Stimulated activated memory B cell treated with anti-CD40 and anti-IgM and Interleukin-4, amounts not matched to agents 10 μg/mL and 1 μg/mL and 100 μg/mL, for 72 hours (primary cell): ENCODE measurements at regions not wholly inside any gene's neighbourhood (a gene's known extent, or its start where the extent isn't known, plus 50 kb on each side); places are given as distances from the start of the nearest gene placed in this dataset.
"Not testable (repeated sequence)": the region's sequence is repeated elsewhere in the genome, so short reads cannot be mapped to it uniquely, and the experiment has no call there.

Experiments used
- ATAC-seq: fragments of 150-1000 bp; cut with Tn5 transposase; 2 replicates; pipeline ENCODE4 v1.10.0; 2021
- H3K27ac Mint-ChIP-seq: one replicate; pipeline ENCODE4 v1.8.0; 2022; ENCODE audit warnings: mild to moderate bottlenecking, mixed read lengths
- H3K27me3 Mint-ChIP-seq: one replicate; pipeline ENCODE4 v1.8.0; 2022; ENCODE audit warnings: mixed read lengths
- H3K36me3 Mint-ChIP-seq: one replicate; pipeline ENCODE4 v1.8.0; 2022; ENCODE audit warnings: mixed read lengths
- H3K4me1 Mint-ChIP-seq: one replicate; pipeline ENCODE4 v1.8.0; 2022; ENCODE audit warnings: mixed read lengths
- H3K4me3 Mint-ChIP-seq: one replicate; pipeline ENCODE4 v1.8.0; 2022; ENCODE audit warnings: mild to moderate bottlenecking, moderate library complexity, mixed read lengths
- H3K9me3 Mint-ChIP-seq: one replicate; pipeline ENCODE4 v1.8.0; 2022; ENCODE audit warnings: mixed read lengths

GRCh38 chr1:177891809-177892208, 78.0 kb downstream of the SEC16B start:
- no peak overlapping the region for H3K4me3 Mint-ChIP-seq
- no peaks in the 10 kb centered on the region for H3K36me3 Mint-ChIP-seq
- ATAC-seq, result no peak
- peaks cover 11% of the 10 kb centered on the region for H3K9me3 Mint-ChIP-seq
- H3K27ac Mint-ChIP-seq, result no peak overlapping the region
- no peaks in the 10 kb centered on the region for H3K4me1 Mint-ChIP-seq
- peaks cover 10% of the 10 kb centered on the region for H3K27me3 Mint-ChIP-seq

GRCh38 chr1:177890479-177890878, 79.4 kb downstream of the SEC16B start:
- no peak for ATAC-seq
- H3K27me3 Mint-ChIP-seq, result peaks cover 10% of the 10 kb centered on the region
- no peaks in the 10 kb centered on the region for H3K36me3 Mint-ChIP-seq
- peaks cover 11% of the 10 kb centered on the region for H3K9me3 Mint-ChIP-seq
- no peak overlapping the region for H3K27ac Mint-ChIP-seq
- H3K4me3 Mint-ChIP-seq, result no peak overlapping the region
- H3K4me1 Mint-ChIP-seq, result no peaks in the 10 kb centered on the region

- peaks cover 10% of the 10 kb centered on the region for H3K27me3 Mint-ChIP-seq
- no peaks in the 10 kb centered on the region for H3K4me1 Mint-ChIP-seq
- no peak overlapping the region for H3K27ac Mint-ChIP-seq
- no peak for ATAC-seq
- H3K9me3 Mint-ChIP-seq, result peaks cover 1% of the 10 kb centered on the region
- H3K4me3 Mint-ChIP-seq, result no peak overlapping the region
- H3K36me3 Mint-ChIP-seq, result no peaks in the 10 kb centered on the region
Observed at GRCh38 chr1:177884479-177885021, 85.3 kb downstream of the SEC16B start.

- no peaks in the 10 kb centered on the region for H3K9me3 Mint-ChIP-seq
- H3K27ac Mint-ChIP-seq, result no peak overlapping the region
- peaks cover 10% of the 10 kb centered on the region for H3K27me3 Mint-ChIP-seq
- no peak for ATAC-seq
- H3K36me3 Mint-ChIP-seq, result no peaks in the 10 kb centered on the region
- no peak overlapping the region for H3K4me3 Mint-ChIP-seq
- no peaks in the 10 kb centered on the region for H3K4me1 Mint-ChIP-seq
Observed at GRCh38 chr1:177883581-177883980, 86.3 kb downstream of the SEC16B start.

- no peak for ATAC-seq
- no peak overlapping the region for H3K4me3 Mint-ChIP-seq
- H3K27ac Mint-ChIP-seq, result no peak overlapping the region
- no peaks in the 10 kb centered on the region for H3K27me3 Mint-ChIP-seq
- H3K9me3 Mint-ChIP-seq, result peaks cover 3% of the 10 kb centered on the region
- H3K4me1 Mint-ChIP-seq, result no peaks in the 10 kb centered on the region
- H3K36me3 Mint-ChIP-seq, result no peaks in the 10 kb centered on the region
Observed at GRCh38 chr1:177880339-177880891, 89.4 kb downstream of the SEC16B start.

GRCh38 chr1:177877086-177877485, 92.8 kb downstream of the SEC16B start:
- no peak for ATAC-seq

GRCh38 chr1:177873238-177873637, 96.6 kb downstream of the SEC16B start:
- no peak overlapping the region for H3K4me3 Mint-ChIP-seq
- no peak for ATAC-seq
- H3K9me3 Mint-ChIP-seq, result peaks cover 5% of the 10 kb centered on the region
- no peak overlapping the region for H3K27ac Mint-ChIP-seq
- H3K4me1 Mint-ChIP-seq, result no peaks in the 10 kb centered on the region
- peaks cover 15% of the 10 kb centered on the region for H3K27me3 Mint-ChIP-seq
- H3K36me3 Mint-ChIP-seq, result no peaks in the 10 kb centered on the region

More at GRCh38 chr1:177877086-177877485, 92.8 kb downstream of the SEC16B start:
- no peaks in the 10 kb centered on the region for H3K4me1 Mint-ChIP-seq
- no peak overlapping the region for H3K4me3 Mint-ChIP-seq
- H3K36me3 Mint-ChIP-seq, result no peaks in the 10 kb centered on the region
- H3K9me3 Mint-ChIP-seq, result peaks cover 3% of the 10 kb centered on the region
- no peak overlapping the region for H3K27ac Mint-ChIP-seq
- peaks cover 13% of the 10 kb centered on the region for H3K27me3 Mint-ChIP-seq

- Mint-ChIP-seq H3K36me3 (no peaks in the 10 kb centered on the region), H3K4me3 (no peak overlapping the region), H3K4me1 (no peaks in the 10 kb centered on the region), H3K27ac (no peak overlapping the region), H3K27me3 (peaks cover 15% of the 10 kb centered on the region), H3K9me3 (peaks cover 5% of the 10 kb centered on the region)
- no peak for ATAC-seq
Observed at GRCh38 chr1:177872308-177872900, 97.5 kb downstream of the SEC16B start.

GRCh38 chr1:177871613-177872307, 98.1 kb downstream of the SEC16B start:
- no peak overlapping the region for H3K27ac Mint-ChIP-seq
- peaks cover 3% of the 10 kb centered on the region for H3K9me3 Mint-ChIP-seq
- no peak for ATAC-seq
- no peaks in the 10 kb centered on the region for H3K4me1 Mint-ChIP-seq
- peaks cover 15% of the 10 kb centered on the region for H3K27me3 Mint-ChIP-seq
- no peak overlapping the region for H3K4me3 Mint-ChIP-seq
- H3K36me3 Mint-ChIP-seq, result no peaks in the 10 kb centered on the region

GRCh38 chr1:177869586-177869985, 100.3 kb downstream of the SEC16B start:
- Mint-ChIP-seq H3K4me3 (no peak overlapping the region), H3K27me3 (peaks cover 15% of the 10 kb centered on the region), H3K4me1 (no peaks in the 10 kb centered on the region), H3K9me3 (peaks cover 2% of the 10 kb centered on the region), H3K27ac (no peak overlapping the region), H3K36me3 (no peaks in the 10 kb centered on the region)
- no peak for ATAC-seq

- H3K4me3 Mint-ChIP-seq, H3K4me1 Mint-ChIP-seq, H3K27ac Mint-ChIP-seq, H3K9me3 Mint-ChIP-seq, ATAC-seq, H3K36me3 Mint-ChIP-seq: not testable (repeated sequence)
- H3K27me3 Mint-ChIP-seq, result peaks cover 15% of the 10 kb centered on the region
Observed at GRCh38 chr1:177869011-177869410, 100.8 kb downstream of the SEC16B start.

GRCh38 chr1:177865807-177866206, 104.1 kb downstream of the SEC16B start:
- ATAC-seq, result no peak
- Mint-ChIP-seq H3K36me3 (no peaks in the 10 kb centered on the region), H3K27ac (no peak overlapping the region), H3K4me3 (no peak overlapping the region), H3K27me3 (no peaks in the 10 kb centered on the region), H3K4me1 (no peaks in the 10 kb centered on the region), H3K9me3 (peaks cover 9% of the 10 kb centered on the region)

- Mint-ChIP-seq H3K27me3 (no peaks in the 10 kb centered on the region), H3K9me3 (peaks cover 9% of the 10 kb centered on the region), H3K36me3 (no peaks in the 10 kb centered on the region), H3K4me3 (no peak overlapping the region), H3K4me1 (no peaks in the 10 kb centered on the region), H3K27ac (no peak overlapping the region)
- ATAC-seq, result no peak
Observed at GRCh38 chr1:177864538-177865305, 105.1 kb downstream of the SEC16B start.

GRCh38 chr1:177863796-177864195, 106.1 kb downstream of the SEC16B start:
- Mint-ChIP-seq H3K27ac (no peak overlapping the region), H3K4me1 (no peaks in the 10 kb centered on the region), H3K9me3 (peaks cover 7% of the 10 kb centered on the region), H3K27me3 (no peaks in the 10 kb centered on the region), H3K36me3 (no peaks in the 10 kb centered on the region), H3K4me3 (no peak overlapping the region)
- no peak for ATAC-seq

GRCh38 chr1:177862916-177863315, 106.9 kb downstream of the SEC16B start:
- Mint-ChIP-seq H3K9me3 (peaks cover 7% of the 10 kb centered on the region), H3K27me3 (no peaks in the 10 kb centered on the region), H3K4me1 (no peaks in the 10 kb centered on the region), H3K36me3 (no peaks in the 10 kb centered on the region), H3K4me3 (no peak overlapping the region), H3K27ac (no peak overlapping the region)
- no peak for ATAC-seq
